ENCODE measurements at regions not wholly inside any gene's neighbourhood (a gene's known extent, or its start where the extent isn't known, plus 50 kb on each side); places are given as distances from the start of the nearest gene placed in this dataset.
"Not testable (repeated sequence)": the region's sequence is repeated elsewhere in the genome, so short reads cannot be mapped to it uniquely, and the experiment has no call there.

DNA sequence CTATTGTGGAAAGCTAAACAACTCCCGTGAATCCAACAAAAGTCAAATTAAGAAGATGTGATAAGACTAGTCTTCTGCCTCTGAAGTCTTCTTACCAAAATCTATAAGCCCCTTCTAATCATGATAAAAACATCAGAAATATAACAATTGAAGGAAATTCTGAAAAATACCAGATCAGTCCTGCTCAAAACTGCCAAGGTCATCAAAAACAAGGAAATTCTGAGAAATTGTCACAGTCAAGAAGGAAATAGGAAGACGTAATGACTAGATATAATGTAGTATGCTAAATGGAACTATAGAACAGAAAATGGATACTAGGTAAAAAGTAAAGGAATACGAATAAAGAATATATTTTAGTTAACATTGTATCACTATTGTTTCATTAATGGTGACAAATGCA is 314.0 kb downstream of the TMX3 start:
- DNase-seq (ENCODE audit: low spot score) (no peak), ATAC-seq (no peak)
- intact Hi-C loops (cut with DNase I): no loop called here

DNA sequence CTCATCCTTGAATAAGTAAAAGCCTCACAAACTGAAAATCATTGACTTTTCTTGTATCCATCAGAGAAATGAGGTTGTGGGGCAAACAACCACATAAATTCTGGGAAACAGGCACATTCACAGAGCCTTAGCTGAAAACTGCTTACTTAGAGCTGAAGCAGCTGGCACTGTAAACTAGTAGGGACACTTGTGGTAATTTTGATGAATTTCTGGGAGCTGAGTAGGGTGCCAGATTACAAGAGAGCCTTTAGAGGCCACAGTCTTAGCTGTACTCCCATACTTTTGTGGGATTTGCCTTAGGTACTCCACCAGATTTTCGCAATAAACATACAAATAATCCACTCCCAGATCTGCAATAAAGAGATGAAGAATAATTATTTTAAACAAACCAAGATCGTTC is 315.2 kb downstream of the TMX3 start:
- intact Hi-C loops (cut with DNase I): no loop called here
- DNase-seq (ENCODE audit: low spot score): no peak
- no peak for ATAC-seq

DNA sequence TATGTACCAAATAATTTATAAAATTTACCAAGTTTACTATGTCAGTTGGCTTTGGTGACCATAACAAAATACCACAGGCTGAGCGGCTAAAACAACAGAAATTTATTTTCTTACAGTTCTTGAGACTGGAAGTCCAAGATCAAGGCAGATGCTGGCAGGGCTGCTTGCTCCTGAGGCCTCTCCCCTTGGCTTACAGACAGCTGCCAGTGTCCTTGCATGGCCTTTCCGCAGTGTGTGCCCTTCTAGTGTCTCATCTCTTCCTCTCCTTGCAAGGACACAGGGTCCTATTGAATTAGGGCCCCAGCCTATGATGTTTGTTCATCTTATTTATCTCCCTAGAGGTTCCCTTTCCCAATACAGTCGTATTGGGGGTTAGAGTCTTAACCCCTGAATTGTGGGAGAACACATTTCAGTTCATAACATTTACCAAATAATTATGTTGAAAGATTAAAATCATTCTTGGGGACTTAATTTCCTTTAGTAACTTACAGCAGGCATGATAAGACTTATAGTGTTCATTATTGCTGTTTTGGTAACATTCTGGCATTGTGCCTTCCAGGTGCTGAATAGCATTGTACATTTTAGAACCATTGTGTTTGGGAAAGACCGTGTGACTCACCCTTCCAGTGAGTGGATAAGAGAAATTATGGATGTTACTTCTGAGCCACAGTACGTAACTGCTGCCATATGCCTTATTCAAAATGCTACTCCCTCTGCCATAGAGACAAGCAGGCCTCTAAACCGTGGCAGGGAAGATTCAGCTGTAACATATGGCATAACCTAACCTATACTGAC is 317.5 kb downstream of the TMX3 start:
- DNase-seq (ENCODE audit: low spot score): no peak
- intact Hi-C loops (cut with DNase I): no loop called here
- ATAC-seq: no peak

DNA sequence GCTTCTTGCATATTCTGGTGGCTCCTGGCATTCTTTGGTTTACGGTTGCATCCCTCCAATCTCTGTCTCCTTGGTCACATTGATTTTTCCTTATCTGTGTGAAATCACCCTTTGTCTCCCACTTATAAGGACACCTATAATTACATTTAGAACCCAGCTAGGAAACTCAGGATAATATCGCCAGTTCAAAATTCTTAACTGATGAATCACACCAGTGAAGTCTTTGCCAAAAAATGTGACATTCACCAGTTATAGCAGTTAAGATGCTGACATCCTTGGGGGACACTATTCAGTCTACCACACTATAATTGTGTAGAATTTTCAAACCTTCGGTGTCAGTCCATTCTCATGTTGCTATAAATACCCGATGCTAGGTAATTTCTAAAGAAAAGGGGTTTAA is 320.2 kb downstream of the TMX3 start:
- DNase-seq (ENCODE audit: low spot score): no peak
- ATAC-seq: no peak
- intact Hi-C loops (cut with DNase I): no loop called here

DNA sequence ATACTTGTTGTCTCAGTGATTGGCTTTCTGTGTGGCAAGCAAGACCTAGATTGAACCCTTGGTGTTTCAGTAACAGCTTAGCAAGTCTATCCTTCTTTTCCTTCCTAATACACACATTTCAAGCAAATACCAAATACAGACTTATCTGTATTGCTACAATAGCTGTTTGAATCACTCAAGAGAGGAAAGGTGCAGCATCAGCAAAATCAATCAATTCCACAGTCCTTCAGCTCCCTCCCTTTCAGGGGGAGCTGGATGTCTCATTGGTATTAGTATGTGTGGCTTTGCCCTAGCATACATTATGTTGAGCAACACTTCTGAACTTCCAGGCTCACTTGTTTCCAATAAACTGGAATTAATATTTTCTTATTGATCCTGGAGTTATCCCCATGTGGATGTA is 323.1 kb downstream of the TMX3 start:
- intact Hi-C loops (cut with DNase I): no loop called here
- ATAC-seq (no peak), DNase-seq (ENCODE audit: low spot score) (no peak)

DNA sequence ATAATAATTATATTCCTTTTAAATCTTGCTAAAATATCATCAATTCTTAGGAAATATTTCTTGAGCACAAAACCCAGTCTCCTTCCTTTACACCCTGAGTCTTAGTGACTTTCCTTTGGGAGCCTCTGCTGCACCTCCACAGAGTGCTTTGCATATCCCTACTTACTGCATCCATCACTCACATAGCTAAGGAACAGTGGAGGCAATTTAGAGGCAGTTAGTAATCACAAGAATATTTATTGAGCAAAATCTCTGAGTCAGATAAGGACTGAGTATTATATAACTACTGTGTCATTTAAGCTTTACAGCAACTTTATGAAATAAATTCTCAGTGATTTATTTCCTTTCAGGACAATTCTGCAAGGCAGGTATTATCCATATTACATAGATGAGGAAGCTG is 327.7 kb downstream of the TMX3 start:
- no peak for DNase-seq (ENCODE audit: low spot score)
- intact Hi-C loops (cut with DNase I): no loop called here
- ATAC-seq: no peak

DNA sequence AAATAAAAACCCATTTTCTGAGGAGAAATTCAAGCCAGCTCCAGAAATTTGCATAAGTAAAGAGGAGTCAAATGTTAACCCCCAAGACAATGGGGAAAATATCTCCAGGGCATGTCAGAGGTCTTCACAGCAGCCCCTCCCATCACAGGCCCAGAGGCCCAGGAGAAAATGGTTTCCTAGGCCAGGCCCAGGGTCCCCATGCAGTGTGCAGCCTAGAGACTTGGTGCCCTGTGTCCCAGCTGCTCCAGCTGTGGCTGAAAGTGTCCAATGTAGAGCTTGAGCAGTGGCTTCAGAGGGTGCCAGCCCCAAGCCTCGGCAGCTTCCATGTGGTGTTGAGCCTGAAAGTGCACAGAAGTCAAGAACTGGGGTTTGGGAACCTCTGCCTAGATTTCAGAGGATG is 330.9 kb downstream of the TMX3 start:
- ATAC-seq; intact Hi-C loops (cut with DNase I); DNase-seq (ENCODE audit: low spot score): not testable (repeated sequence)

DNA sequence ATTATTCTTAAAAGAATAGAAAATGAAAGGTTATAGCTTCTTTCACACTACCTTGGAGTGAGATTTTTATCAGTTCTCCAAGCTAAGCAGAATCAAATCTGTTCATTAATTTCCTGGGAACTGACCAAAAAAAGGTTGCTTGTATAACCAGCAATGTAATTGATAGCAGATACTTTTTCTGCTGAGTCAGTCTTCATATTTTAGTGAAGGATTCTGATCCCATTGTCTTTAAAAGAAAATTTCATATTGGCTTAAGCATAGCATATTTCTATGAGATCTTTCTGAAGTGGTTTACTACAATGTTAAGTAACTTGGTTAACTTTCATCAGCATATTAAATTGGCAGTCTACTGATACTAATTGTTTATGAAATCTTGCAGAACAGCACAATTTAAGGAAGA is 338.0 kb downstream of the TMX3 start:
- no peak for DNase-seq (ENCODE audit: low spot score)
- intact Hi-C loops (cut with DNase I): no loop called here
- ATAC-seq: no peak

DNA sequence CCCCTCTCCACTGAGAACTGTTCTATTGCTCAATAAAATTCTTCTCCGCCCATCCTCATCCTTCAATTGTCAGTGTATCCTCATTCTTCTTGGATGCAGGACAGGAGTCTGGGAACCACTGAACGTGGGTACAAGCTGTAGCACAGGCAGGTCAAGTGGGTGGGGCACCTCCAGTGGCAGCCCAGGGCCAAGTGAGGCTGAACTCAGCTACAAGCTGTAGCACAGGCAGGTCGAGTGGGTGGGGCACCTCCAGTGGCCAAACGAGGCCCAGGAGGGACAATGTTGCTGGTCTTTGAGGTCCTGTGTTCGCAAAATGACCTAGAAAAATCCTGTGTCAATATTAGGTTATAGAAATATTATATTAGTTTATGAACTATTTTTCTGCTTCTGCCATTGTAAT is 352.0 kb downstream of the TMX3 start:
- ATAC-seq (no peak), DNase-seq (ENCODE audit: low spot score) (no peak)
- intact Hi-C loops (cut with DNase I): no loop called here

DNA sequence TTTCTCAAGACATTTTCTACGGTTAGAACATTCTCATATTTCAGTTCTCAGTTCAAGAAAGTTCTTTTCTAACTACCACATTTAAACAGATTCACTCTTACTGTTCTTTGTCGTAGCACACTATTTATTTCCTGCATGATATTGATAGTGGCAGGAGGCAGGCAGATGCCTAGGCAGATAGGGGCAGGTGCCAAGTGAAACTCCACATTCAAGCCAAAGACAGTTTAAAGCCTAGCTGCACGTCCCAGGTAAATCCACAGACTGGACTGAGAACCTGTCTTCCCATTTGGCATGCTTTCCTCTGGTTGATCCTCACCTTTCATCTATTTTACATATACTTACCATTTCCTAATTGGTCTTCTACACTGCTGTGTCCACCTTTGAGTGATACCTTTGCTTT is 359.3 kb downstream of the TMX3 start:
- intact Hi-C loops (cut with DNase I): no loop called here
- DNase-seq (ENCODE audit: low spot score) (no peak), ATAC-seq (no peak)

DNA sequence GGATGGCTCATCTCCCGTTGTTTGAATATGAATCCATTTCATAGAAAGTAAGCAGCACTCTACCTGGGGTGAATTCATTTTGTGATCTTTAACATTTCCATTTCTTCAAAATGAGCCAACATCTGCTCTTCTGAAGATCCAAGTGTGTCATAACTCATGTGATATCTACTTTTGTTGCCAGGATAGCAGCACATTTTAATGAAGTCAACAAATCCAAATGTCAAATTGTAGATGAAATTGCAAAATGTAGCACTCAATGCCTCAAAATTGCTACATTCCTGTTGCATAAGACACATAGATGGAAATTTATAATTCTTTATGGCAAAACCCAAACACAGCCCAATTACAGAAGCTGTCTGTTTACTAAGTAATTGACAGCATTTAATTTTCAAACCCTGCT is 360.7 kb downstream of the TMX3 start:
- intact Hi-C loops (cut with DNase I): no loop called here
- no peak for ATAC-seq
- DNase-seq (ENCODE audit: low spot score): no peak

DNA sequence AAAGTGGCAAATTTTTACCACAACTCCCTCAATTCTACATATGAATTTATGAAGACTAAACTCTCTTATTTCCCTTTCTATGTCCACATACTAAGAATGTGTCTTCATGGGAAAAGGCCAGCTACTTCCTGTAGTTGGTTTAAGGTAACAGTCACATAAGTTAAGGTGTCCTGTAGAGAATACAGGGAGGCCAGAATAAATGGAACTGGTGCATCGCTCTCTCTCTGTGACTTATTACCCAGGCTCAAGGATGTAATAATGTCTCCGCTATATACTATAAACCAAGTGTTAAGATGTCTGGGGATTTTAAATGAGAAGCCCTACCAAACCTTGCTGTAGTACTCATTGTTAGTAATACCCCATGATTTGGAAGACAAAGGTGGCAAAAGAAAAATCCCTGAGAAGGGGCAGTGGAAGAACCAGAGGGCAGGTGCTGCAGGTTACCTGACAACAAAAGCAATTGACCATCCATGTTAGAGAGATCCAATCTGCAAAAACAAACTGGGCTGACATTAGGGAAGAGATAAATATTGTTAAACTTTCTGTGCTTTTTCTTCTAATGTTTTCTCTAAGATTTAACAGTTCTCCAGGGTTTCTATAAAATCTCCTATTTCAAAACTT is 372.8 kb downstream of the TMX3 start:
- intact Hi-C loops (cut with DNase I): no loop called here
- ATAC-seq (no peak), DNase-seq (ENCODE audit: low spot score) (no peak)

DNA sequence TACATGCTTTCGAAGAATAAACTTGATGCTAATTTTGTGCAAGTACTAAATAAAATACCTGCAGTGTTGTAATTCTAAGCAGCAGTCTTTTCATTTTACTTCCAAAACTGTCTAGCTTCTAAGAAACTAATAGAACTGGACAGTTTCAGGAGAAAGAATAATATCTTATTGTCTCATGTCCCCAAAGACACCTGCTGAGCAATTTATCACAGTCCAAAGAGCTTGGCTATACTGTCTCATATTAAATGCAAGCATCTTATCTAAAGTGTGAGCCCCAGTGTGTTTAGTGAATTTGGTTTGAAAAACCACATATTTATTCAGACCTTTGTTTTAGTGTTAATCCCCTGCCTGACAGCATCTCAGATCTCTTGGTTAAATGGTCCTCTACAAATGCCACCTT is 374.3 kb downstream of the TMX3 start:
- DNase-seq (ENCODE audit: low spot score): no peak
- no peak for ATAC-seq
- intact Hi-C loops (cut with DNase I): no loop called here

DNA sequence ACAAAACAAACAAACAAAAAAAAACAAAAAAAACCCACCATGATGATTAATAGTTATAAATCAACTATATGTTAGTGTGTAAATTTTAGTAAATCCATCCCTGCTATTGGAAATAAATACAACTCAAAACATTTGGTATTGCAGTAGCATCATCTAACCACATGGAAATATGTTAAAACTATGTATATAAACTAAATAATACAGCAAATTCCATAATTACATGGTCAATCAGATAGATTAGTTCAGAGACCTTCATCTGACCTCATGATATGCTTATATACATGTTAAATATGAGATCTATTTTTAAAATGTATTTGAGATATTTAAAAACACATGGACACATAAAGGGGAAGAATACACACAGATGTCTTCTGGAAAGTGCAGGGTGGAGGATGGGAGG is 384.2 kb downstream of the TMX3 start:
- intact Hi-C loops (cut with DNase I): no loop called here
- DNase-seq (ENCODE audit: low spot score) (no peak), ATAC-seq (no peak)

DNA sequence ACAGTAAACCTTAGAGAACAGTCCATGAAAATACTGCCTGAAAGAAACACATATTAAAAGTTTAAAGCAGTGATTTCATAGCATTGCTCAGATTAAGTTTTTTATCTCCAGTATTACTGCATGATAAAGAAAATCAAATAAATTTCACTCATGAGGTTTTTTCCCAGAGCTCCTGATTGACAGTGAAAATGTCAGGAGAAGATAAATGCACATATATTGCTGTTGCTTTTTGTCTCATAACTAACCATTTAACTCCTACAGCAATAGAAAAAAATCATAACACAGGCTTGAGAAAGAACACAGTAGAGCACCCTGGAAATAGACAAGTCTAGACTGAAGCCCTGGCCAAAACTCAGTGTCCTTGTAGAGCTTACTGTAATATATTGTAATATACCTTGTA is 391.0 kb downstream of the TMX3 start:
- ATAC-seq: no peak
- intact Hi-C loops (cut with DNase I): no loop called here
- DNase-seq (ENCODE audit: low spot score): no peak

DNA sequence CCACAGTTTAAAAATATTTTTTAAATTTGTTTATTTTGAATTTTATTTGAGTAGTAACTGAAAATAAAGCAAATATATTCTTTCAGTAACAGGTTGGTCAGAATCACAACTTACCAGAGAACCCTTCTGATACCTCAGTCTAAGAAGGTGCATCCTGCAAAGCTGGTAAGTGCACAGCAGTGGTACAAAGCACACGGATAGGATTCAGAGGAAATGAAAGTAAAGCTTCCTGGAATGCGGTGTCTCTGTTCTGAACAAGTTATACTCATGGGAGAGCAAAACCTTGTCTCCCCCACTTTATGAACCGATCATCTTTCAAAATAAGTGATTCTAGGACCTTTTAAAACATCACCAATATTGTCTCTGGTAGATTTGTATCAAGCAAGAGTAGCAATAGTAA is 398.3 kb downstream of the TMX3 start:
- ATAC-seq (no peak), DNase-seq (ENCODE audit: low spot score) (no peak)
- intact Hi-C loops (cut with DNase I): no loop called here

DNA sequence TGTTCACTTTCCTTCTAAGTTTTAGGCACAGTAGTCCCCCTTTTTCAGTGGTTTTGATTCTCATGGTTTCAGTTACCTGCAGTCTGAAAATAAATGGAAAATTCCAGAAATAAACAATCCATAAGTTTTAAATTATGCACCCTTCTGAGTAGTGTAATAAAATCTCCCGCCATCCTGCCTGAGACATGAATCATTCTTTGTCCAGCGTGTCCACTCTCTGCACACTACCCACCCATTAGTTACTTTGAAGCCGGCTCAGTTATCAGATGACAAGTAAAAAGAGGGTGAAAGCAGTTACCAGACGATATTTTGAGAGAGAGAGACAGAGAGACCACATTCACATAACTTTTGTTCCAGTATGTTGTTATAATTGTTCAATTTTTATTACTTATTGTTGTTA is 400.5 kb downstream of the TMX3 start:
- DNase-seq (ENCODE audit: low spot score) (no peak), ATAC-seq (no peak)
- intact Hi-C loops (cut with DNase I): no loop called here

DNA sequence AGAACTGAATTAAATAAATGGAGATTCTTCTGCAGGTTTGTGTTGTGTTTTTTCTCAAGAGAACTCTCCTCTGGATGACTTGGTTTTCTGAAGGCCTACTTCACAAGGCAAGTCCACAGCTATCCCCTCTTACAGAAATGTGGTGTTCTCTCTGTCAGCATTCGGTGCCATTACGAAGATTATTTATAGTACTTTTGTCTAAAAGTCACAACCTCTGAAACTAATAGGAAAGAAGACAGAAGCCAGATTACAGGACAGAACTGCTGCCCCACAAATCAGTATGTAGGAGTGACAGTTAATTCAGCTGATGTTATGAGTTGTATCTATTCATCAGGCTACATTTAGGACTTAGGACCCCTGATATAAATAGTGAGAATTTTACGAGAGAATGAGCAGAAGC is 413.5 kb downstream of the TMX3 start:
- no peak for ATAC-seq
- intact Hi-C loops (cut with DNase I): no loop called here
- DNase-seq (ENCODE audit: low spot score): no peak

DNA sequence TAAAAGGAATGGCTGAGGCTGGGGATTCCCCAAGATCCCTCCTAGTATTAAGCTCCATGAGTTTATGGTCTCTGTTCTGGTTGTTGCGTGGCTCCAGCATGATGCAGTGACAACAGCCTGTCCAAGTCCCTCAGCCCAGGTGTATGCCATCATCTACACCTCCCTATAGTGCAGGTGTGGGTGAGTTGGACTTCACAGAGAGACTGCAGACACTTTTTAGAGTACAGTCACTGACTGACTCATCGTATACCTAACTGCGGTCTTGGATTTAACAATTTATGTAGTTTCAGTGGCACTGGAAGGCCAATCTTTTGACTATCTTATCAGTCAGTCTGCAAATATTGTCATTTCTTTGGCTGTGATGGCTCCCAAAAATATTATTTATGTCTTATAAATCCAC is 415.0 kb downstream of the TMX3 start:
- intact Hi-C loops (cut with DNase I): no loop called here
- DNase-seq (ENCODE audit: low spot score) (no peak), ATAC-seq (no peak)

DNA sequence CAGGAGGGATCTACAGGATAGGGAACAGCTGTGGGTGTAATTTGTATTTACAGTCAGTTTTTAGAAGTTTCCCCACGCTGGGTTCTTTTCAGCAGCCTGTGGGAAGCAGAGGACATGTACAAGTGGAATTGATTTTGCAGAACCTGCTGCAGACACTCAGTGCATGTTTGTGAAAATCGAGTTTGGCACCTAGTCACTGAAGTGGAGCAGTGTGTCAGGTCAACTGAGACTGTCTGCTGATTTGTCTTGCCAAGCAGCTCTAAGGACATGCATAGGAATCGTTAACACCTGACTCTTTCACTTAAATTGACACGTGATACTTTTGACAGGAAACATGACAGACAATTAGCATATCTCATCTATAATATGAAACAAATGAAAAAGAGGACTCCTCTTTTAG is 416.6 kb downstream of the TMX3 start:
- ATAC-seq (no peak), DNase-seq (ENCODE audit: low spot score) (no peak)
- intact Hi-C loops (cut with DNase I): no loop called here

DNA sequence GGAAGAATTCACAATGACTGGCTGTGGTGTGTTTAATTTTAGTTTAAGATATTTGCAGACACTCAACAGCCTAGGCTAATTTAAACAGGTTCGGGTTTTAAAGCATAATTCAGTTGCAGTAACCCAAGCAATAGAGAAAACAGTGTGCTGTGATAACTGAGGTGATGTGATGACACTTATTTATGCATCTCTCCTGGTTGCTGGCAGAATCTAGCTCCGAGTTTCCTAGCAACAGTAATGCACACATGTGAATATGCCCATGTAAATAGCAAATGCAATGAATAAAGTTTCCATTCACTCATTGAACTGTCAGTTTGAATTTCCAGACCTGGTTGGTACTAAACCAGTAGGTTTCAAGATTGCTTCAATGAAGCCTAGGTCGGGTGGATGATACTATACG is 426.5 kb downstream of the TMX3 start:
- DNase-seq (ENCODE audit: low spot score): no peak
- no peak for ATAC-seq
- intact Hi-C loops (cut with DNase I): no loop called here
